Esophagus squamous epithelium (tissue), 4 donors: ENCODE measurements at regions not wholly inside any gene's neighbourhood (a gene's known extent, or its start where the extent isn't known, plus 50 kb on each side); places are given as distances from the start of the nearest gene placed in this dataset.
"Not testable (repeated sequence)": the region's sequence is repeated elsewhere in the genome, so short reads cannot be mapped to it uniquely, and the experiment has no call there.

ENCODE experiments used
- CTCF ChIP-seq, 6 experiments: fragments of 450-650 bp in 4 of 6; fragments of 200-600 bp in 2 of 6; sonication (generic) in 2 of 6; IDR thresholded peaks; one replicate each; pipeline ENCODE4 v1.5.1; 2016 to 2019; ENCODE audit warnings: antibody characterized with exemption in 6 of 6, mild to moderate bottlenecking in 4 of 6, moderate library complexity in 4 of 6
- POLR2A ChIP-seq, 4 donors: fragments of 450-650 bp; IDR thresholded peaks; one replicate each; pipeline ENCODE4 v1.6.1; 2017; ENCODE audit warnings: antibody characterized with exemption in 4 of 4, mild to moderate bottlenecking in 4 of 4, moderate library complexity in 3 of 4

GRCh38 chr20:30815027-30815576 lies 442.4 kb upstream of the DEFB115 start:
- TF ChIP-seq CTCF, POLR2A (IDR thresholded peaks at IDR 0.05): not testable (repeated sequence)
